CD4-positive, alpha-beta T cell (primary cell): ENCODE measurements at regions not wholly inside any gene's neighbourhood (a gene's known extent, or its start where the extent isn't known, plus 50 kb on each side); places are given as distances from the start of the nearest gene placed in this dataset.

Source experiments
- ATAC-seq: fragments of 200-7000 bp; cut with Tn5 transposase; one replicate; pipeline ENCODE4 v1.10.0; 2022; ENCODE audit warnings: mild to moderate bottlenecking; ENCODE audit not compliant: poor library complexity
- CTCF ChIA-PET: fragments of 350-600 bp; sonication (Branson Sonifier 250); formaldehyde crosslinking; loops from one replicate; lab custom pipeline; 2021; ENCODE audit warnings: antibody characterized with exemption, inconsistent platforms; lab: Charles Lee
- POLR2A ChIA-PET: fragments of 350-600 bp; sonication (Branson Sonifier 250); formaldehyde crosslinking; loops from one replicate; lab custom pipeline; 2021; ENCODE audit warnings: antibody characterized with exemption, inconsistent platforms; lab: Charles Lee
- DNase-seq, 14 experiments: peaks; one replicate each; pipeline ENCODE4 v3.0.0-alpha.2; 2013 to 2020; ENCODE audit warnings: mixed read lengths in 2 of 14
- H3K27ac ChIP-seq, 2 donors: one replicate each; pipeline versions ENCODE4 v1.5.1 to v1.7.0; 2013; ENCODE audit warnings: low read length in 2 of 2, low read depth in 1 of 2, mild to moderate bottlenecking in 1 of 2
- H3K27me3 ChIP-seq, 2 experiments: 1 replicate in 1 of 2; 2 replicates in 1 of 2; pipeline versions ENCODE4 v1.6.1 to v1.7.0; 2013; ENCODE audit warnings: low read length in 2 of 2, control low read depth in 1 of 2, mild to moderate bottlenecking in 1 of 2, moderate library complexity in 1 of 2; ENCODE audit not compliant: insufficient read depth in 2 of 2, control insufficient read depth in 1 of 2
- H3K36me3 ChIP-seq: one replicate; pipeline ENCODE4 v1.6.1; 2013; ENCODE audit warnings: low read length, control low read depth; ENCODE audit not compliant: insufficient read depth
- H3K4me1 ChIP-seq: one replicate; pipeline ENCODE4 v1.6.1; 2013; ENCODE audit warnings: low read length, control low read depth; ENCODE audit not compliant: insufficient read depth
- H3K4me3 ChIP-seq: one replicate; pipeline ENCODE4 v1.5.1; 2013; ENCODE audit warnings: mild to moderate bottlenecking, low read length, moderate library complexity
- H3K9me3 ChIP-seq, 2 experiments: 1 replicate in 1 of 2; 2 replicates in 1 of 2; pipeline versions ENCODE4 v1.6.1 to v1.7.0; 2013; ENCODE audit warnings: low read length in 2 of 2, mild to moderate bottlenecking in 2 of 2, control low read depth in 1 of 2, moderate library complexity in 1 of 2; ENCODE audit not compliant: control insufficient read depth in 1 of 2, insufficient read depth in 1 of 2
- H3K27ac Mint-ChIP-seq: one replicate; pipeline ENCODE4 v1.8.0; 2020; ENCODE audit warnings: mixed read lengths
- H3K27me3 Mint-ChIP-seq: one replicate; pipeline ENCODE4 v1.8.0; 2021; ENCODE audit warnings: mixed read lengths
- H3K36me3 Mint-ChIP-seq: one replicate; pipeline ENCODE4 v1.8.0; 2021; ENCODE audit warnings: low read depth, mixed read lengths
- H3K4me1 Mint-ChIP-seq: one replicate; pipeline ENCODE4 v1.8.0; 2021; ENCODE audit warnings: low read depth, mixed read lengths
- H3K4me3 Mint-ChIP-seq: one replicate; pipeline ENCODE4 v1.8.0; 2020; ENCODE audit warnings: mild to moderate bottlenecking, mixed read lengths
- H3K9me3 Mint-ChIP-seq: one replicate; pipeline ENCODE4 v1.8.0; 2020; ENCODE audit warnings: mixed read lengths
- intact Hi-C, 2 experiments: fragments of 100-400 bp; cut with DNase I in 1 of 2; cut with micrococcal nuclease in 1 of 2; formaldehyde crosslinking; loops; one replicate each; pipeline versions ENCODE4 v1.15.1 to v1.9.0; 2023 to 2025; cut with DNase I, micrococcal nuclease
- TF ChIP-seq, protein P1 (sequence below): fragments of 200-600 bp; IDR thresholded peaks from one replicate; pipeline ENCODE4 v1.8.0; 2022; ENCODE audit warnings: antibody characterized with exemption, mild to moderate bottlenecking

DNA sequence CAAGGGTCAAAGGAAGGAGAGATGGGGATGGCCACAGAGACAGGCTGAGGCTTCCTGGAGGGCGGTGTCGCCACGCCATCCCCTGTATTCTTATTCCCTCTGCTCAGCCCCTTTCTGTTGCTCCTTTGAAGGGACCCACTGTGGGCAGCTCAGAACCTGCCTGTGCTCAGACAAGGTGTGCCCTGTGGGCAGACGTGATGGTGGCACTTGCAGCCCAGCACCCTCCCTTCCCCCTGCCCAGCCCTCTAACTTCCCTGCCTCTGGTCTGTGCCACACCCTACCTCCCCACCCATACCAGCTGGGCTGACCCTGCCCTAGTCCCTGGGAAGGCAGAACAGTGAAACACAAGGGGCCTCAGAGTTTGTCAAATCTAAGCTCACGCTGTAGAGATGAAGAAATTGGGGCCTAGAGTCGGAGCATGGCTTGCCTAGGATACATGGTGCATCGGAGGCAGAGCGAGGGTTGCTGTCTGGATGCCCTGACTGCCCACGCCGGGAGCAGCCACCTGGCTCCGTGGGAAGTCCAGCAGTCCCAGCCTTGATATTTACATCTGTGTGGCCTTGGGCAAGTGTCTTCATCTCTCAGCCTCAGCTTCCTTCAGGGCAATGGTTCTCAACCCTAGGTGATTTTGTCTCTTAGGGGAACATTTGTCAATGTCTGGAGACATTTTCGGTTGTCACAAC lies 68.6 kb upstream of the RUNX3 start:
- no peak overlapping the region for H3K4me3 Mint-ChIP-seq
- TF ChIP-seq, protein P1, sequence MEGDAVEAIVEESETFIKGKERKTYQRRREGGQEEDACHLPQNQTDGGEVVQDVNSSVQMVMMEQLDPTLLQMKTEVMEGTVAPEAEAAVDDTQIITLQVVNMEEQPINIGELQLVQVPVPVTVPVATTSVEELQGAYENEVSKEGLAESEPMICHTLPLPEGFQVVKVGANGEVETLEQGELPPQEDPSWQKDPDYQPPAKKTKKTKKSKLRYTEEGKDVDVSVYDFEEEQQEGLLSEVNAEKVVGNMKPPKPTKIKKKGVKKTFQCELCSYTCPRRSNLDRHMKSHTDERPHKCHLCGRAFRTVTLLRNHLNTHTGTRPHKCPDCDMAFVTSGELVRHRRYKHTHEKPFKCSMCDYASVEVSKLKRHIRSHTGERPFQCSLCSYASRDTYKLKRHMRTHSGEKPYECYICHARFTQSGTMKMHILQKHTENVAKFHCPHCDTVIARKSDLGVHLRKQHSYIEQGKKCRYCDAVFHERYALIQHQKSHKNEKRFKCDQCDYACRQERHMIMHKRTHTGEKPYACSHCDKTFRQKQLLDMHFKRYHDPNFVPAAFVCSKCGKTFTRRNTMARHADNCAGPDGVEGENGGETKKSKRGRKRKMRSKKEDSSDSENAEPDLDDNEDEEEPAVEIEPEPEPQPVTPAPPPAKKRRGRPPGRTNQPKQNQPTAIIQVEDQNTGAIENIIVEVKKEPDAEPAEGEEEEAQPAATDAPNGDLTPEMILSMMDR = no peak
- no peak overlapping the region for H3K27ac Mint-ChIP-seq
- DNase-seq (no peak), ATAC-seq (no peak)
- no peaks in the 10 kb centered on the region for H3K27me3 Mint-ChIP-seq
- peaks cover 4% of the 10 kb centered on the region for H3K9me3 Mint-ChIP-seq
- no peaks in the 10 kb centered on the region for H3K27me3 ChIP-seq
- peaks cover 67% of the 10 kb centered on the region for H3K4me1 Mint-ChIP-seq
- intact Hi-C loops = no loop called here
- no peak overlapping the region for H3K27ac ChIP-seq
- H3K4me1 ChIP-seq = peaks cover 60% of the 10 kb centered on the region
- H3K36me3 Mint-ChIP-seq = no peaks in the 10 kb centered on the region
- ChIA-PET CTCF (interaction anchor here (0.6 kb wide), 1 partner anchor 29 kb away, joined by 3 read pairs; no protein-coding TSS in a partner anchor), POLR2A (interaction anchor here (2.9 kb wide), 1 partner anchor 24 kb away, joined by 19 read pairs; no protein-coding TSS in a partner anchor)
- H3K9me3 ChIP-seq = peaks cover 0 to 10% of the 10 kb centered on the region in 2 experiments
- H3K36me3 ChIP-seq = no peaks in the 10 kb centered on the region
- H3K4me3 ChIP-seq = no peak overlapping the region

DNA sequence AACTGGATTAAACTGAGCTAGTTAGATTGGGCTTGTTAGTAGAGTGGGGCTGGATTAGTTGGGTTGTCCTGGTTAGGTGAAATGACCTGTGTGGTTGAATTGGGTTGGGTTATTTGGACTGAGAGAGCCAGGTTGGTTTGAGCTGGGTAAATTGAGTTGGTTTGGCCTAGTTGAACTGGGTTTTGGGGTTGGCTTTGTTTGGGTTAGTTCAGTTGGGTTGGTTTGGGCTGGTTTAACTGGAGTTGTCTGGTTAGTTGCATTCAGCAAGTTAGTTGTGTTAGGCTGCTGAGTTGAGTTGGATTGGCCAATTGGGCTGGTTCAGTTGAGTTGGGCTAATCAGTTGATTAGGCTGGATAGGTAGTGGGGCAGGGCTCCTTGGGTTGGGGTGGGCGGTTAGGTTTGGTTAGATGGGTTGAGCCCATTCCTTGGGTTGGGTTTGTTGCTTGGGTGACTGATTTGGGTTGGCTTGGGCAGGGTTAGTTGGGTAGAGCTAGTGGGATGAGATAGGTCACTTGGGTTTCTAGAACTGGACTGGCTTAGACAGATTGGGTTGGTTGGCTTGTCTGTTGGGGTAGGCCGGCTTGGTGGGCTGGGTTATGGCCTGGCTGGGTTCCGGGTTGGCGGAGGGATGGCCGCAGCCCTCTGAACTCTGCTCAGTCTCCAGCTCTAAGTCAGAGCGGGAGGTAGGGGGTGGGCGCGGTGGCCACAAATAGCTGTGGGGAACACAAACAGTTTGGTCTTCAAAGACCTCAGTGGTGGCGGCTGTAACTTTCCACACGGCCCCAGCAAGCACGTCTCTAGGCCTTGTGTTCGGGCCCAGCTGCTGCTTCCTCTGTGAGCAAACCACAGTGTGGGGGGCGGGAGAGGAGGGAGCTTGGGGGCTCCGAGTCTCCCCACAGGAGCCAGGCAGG lies 67.2 kb upstream of the RUNX3 start:
- H3K36me3 ChIP-seq = no peaks in the 10 kb centered on the region
- Mint-ChIP-seq H3K4me1 (peaks cover 82% of the 10 kb centered on the region), H3K9me3 (peaks cover 4% of the 10 kb centered on the region), H3K4me3 (peak overlapping the region; percentile 22), H3K27ac (peak overlapping the region; percentile 70), H3K36me3 (no peaks in the 10 kb centered on the region), H3K27me3 (no peaks in the 10 kb centered on the region)
- POLR2A ChIA-PET = interaction anchor here (0.9 to 2.9 kb wide), 5 partner anchors 11 to 45 kb away, joined by 3 to 19 read pairs (median 4); no protein-coding TSS in a partner anchor
- no peaks in the 10 kb centered on the region for H3K27me3 ChIP-seq
- ATAC-seq = no peak
- peak in 3 of 14 experiments; percentile 25 to 63 (median 45) for DNase-seq
- intact Hi-C loops = loop anchor here (1.0 to 2.0 kb wide), 2 partner anchors 22 to 27 kb away; no protein-coding TSS in a partner anchor
- H3K4me3 ChIP-seq = no peak overlapping the region
- peaks cover 75% of the 10 kb centered on the region for H3K4me1 ChIP-seq
- TF ChIP-seq, protein P1 = no peak
- peaks cover 0 to 10% of the 10 kb centered on the region in 2 experiments for H3K9me3 ChIP-seq
- H3K27ac ChIP-seq = no peak overlapping the region
- CTCF ChIA-PET = no interaction called here

DNA sequence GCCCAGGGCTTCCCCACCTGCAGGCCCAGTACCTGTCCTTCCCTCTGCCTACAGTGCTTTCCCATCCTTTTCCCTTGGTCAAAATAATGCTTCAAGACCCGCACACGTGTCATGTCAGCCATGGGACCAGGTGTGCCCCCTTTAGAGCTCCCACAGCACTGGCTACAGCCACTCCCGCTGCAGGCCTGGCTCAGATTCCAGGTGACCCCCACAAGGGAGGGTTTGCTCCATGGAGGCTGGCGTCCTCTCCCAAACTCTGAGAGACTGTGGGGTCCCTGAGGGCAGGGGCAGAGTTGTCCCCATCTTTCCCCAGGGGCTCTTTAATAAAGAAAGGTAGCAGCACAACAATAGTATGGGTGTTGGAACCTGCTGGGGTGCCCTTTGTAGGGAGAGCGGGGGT lies 66.4 kb upstream of the RUNX3 start:
- Mint-ChIP-seq H3K9me3 (peaks cover 4% of the 10 kb centered on the region), H3K27ac (peak overlapping the region; percentile 93), H3K4me3 (no peak overlapping the region), H3K4me1 (peaks cover 88% of the 10 kb centered on the region), H3K36me3 (no peaks in the 10 kb centered on the region), H3K27me3 (no peaks in the 10 kb centered on the region)
- ChIA-PET CTCF (interaction anchor here (1.0 kb wide), 1 partner anchor 16 kb away, joined by 3 read pairs; no protein-coding TSS in a partner anchor), POLR2A (interaction anchor here (0.9 to 2.9 kb wide), 4 partner anchors 26 to 44 kb away, joined by 3 to 19 read pairs (median 4); no protein-coding TSS in a partner anchor)
- Histone ChIP-seq H3K27ac (no peak overlapping the region), H3K4me1 (peaks cover 81% of the 10 kb centered on the region), H3K27me3 (no peaks in the 10 kb centered on the region), H3K36me3 (no peaks in the 10 kb centered on the region), H3K9me3 (peaks cover 0 to 10% of the 10 kb centered on the region in 2 experiments), H3K4me3 (no peak overlapping the region)
- ATAC-seq (no peak), DNase-seq (no peak)
- TF ChIP-seq, protein P1 = no peak
- intact Hi-C loops = loop anchor here (1.0 to 2.0 kb wide), 2 partner anchors 22 to 26 kb away; no protein-coding TSS in a partner anchor
